SKM-1 treated with dmso at 0.1 percent for 144 hours (cell line): ENCODE measurements at regions not wholly inside any gene's neighbourhood (a gene's known extent, or its start where the extent isn't known, plus 50 kb on each side); places are given as distances from the start of the nearest gene placed in this dataset.
"Not testable (repeated sequence)": the region's sequence is repeated elsewhere in the genome, so short reads cannot be mapped to it uniquely, and the experiment has no call there.

Experiments used
- DNase-seq: peaks from one replicate; lab custom pipeline; 2025; ENCODE audit not compliant: unreplicated experiment; lab: John Stamatoyannopoulos, UW

DNA sequence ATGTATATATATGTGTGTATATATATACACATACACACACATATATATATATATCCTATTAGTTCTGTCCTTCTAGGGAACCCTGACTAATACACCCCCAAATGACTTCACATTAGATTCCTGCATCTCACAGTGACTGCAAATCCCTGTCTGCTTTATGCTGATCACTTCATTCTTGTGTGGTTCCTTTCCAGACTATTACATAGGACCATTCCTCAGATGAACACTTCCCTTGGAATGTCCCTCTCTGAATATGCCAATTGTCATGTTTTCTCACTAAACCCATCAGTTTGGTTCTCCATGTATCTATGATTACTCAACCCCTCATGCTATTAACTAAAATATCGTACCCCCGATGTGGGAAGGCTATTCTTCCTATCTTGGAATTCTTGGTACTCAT is 605.2 kb upstream of the NR3C2 start:
- no peak for DNase-seq

- DNase-seq = no peak
Observed at GRCh38 chr4:149045731-149046130, 603.5 kb upstream of the NR3C2 start.

DNA sequence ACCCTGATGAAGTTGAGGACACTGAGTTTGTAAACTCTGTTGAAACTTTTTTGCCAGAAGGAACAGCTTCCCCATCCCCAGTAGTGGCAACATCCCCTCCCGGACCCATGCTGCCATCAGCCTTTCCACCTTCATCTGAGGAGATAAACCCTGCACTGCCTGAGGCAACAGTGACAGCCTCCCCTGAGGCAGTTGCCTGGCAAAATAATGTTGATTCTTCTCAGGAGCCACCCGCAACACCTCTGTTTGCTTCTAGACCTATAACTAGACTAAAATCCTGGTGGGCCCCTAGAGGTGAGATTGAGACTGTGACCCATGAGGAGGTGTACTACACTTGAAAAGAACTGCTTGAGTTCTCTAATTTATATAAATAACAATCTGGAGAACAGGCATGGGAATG is 597.6 kb upstream of the NR3C2 start:
- DNase-seq = not testable (repeated sequence)

DNA sequence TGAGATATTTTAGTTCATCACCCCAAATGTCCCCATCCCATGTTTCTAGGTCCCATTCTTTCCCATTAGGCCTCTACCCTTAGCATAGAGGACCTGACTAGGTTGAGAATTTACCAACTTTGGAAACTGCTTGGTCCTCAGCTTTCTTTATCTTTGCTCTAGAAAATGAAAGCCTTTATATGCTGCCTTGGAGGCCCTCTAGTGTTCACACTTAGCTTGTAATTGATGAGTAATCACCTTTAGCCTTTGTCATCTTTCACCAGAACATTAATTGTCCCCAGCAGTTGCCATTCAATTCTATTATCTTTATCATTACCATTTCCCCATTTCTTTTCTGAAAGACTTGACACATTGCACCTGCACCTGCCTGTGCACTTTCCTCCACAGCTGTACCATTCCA is 589.2 kb upstream of the NR3C2 start:
- DNase-seq = peak; percentile 13

DNA sequence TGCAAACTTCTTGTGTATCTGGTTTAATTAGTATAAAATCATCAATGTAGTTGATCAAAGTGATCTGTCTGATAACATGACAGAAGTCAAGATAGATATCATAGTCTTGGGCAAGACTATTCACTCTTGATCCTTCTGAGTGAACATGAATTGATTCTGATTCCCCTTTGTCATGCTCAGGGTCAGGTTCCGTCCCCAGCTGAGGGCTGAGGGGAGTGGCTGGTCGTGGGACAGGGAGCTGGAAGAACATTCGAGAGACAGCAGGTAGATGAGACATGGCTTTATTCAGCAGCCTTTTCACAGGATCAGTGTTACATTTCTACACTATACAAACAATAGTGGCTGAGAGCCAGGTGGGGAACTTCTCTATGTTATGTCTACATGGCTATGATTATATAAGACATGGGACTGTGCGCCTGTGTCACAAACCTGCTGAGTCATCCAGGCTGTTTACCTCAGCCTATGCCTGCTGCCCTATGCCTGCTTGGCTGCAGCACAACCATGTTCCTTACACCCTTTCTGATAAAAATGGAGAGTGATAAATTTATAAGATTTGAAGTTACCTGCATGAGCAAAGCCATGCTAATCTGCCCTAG is 586.9 kb upstream of the NR3C2 start:
- no peak for DNase-seq

DNA sequence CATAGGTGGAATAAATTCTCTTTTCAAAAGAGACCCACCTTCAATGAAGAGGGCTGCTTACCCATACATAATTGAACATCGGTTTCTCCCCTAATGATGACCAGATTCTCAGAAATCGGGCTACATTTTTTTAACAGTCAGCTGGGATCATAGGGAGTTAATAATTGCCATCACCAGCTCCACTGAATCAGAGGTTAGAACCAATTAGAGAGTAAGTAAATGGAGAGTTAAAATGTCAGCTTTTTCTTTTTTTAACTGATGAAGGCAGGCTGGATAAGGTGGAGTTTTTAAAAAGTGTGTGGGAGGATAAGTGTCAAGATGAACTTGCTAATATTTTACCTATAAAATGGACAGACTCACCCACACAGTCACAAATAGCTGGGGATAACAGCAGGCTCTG is 584.5 kb upstream of the NR3C2 start:
- DNase-seq = no peak

DNA sequence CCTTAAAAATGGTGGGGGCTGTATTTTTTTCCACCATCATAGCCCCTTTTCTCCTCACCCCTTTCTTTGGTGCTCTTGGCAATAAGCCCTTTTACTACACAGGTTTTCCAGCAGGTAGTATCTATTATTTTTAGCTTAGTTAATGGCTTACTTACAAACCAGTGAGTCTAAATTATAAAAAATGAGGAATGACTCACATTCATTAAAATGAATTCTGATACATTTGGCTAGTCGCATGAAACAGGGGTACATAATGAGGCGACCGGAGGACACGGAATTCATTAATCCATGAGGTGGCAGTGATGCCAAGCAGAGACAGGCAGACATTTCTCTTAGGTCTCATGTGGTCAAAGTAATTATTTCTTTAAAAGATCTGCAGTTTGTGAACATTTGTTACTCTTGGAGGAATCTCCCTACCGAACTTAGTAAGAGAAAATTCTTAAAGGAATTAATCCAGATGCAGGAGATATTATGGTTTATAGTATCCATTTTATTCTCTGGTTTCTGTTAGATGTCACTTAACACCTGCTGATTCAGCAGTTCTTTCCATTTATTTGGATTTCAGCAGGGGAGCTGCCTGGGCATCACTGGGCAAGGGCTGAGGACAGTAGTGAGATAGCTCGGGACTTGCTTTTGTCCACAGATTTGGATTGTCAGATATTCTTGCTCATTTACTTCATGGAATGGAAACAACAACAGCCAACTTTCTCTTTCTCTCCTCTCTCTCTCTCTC is 575.0 kb upstream of the NR3C2 start:
- DNase-seq = no peak

- no peak for DNase-seq
Observed at GRCh38 chr4:149009223-149009622, 567.0 kb upstream of the NR3C2 start.

GRCh38 chr4:149008415-149009025 is 566.3 kb upstream of the NR3C2 start:
- DNase-seq = no peak

DNA sequence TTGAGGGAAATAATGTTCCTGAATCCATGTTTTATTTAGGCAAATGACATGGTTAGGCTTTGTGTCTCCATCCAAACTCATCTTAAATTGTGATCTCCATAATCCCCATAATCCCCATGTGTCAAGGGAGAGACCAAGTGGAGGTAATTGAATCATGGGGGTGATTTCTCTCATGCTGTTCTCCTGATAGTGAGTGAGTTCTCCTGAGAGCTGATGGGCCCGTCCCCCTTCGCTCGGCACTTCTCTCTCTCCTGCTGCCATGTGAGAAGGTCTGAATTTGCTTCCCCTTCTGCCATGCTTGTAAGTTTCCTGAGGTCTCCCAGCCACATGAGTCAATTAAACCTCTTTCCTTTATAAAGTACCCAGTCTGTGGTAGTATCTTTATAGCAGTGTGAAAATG is 563.0 kb upstream of the NR3C2 start:
- no peak for DNase-seq

DNA sequence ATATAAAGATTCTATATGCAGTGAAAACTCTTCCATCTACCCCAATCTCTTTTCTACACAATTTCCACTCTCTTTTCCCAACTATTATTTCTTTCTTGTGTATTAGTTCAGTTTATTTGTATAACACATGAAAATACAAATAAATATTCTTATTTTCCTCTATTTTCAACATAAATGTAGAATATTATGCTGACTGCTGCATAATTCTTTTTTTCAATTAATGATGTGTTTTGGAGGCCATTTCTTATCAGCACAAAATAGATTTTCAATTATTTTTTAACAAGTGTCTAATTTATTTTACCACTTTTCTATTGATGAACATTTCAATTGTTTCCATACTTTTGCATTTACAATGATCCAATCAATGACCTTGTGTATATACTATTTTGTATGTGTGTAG is 557.7 kb upstream of the NR3C2 start:
- no peak for DNase-seq

DNA sequence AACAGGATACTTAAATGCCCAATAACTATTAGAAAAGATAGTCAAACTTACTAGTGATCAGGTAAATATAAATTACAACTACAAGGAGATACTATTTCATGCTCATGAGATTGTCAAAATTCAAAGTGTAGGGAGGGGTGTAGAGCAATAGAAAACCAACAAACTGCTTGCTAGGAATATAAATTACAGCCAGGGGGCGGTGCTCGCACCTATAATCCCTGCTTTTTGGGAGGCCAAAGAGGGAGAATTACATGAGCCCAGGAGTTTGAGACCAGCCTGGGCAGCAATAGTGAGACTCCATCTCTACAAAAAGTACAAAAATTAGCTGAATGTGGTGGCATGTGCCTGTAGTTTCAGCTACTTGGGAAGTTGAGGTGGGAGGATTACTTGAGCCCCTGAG is 556.5 kb upstream of the NR3C2 start:
- DNase-seq = no peak

- DNase-seq = no peak
Observed at GRCh38 chr4:148986951-148987350, 544.7 kb upstream of the NR3C2 start.

DNA sequence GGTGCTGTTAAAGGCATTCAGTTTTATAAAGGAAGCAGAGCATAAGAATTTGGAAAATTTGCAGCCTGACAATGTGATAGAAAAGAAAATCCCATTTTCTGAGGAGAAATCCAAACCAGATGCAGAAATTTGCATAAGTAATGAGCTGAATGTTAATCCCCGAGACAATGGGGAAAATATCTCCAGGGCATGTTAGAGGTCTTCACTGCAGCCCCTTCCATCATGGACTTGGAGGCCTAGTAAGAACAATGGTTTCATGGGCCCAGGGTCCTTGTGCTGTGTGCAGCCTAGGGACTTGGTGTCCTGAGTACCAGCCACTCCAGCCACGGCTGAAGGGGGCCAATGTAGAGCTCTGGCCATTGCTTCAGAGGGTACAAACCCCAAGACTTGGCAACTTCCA is 542.7 kb upstream of the NR3C2 start:
- DNase-seq = no peak

- no peak for DNase-seq
Observed at GRCh38 chr4:148982200-148982599, 540.0 kb upstream of the NR3C2 start.

GRCh38 chr4:148980782-148981480 is 538.7 kb upstream of the NR3C2 start:
- DNase-seq = no peak

DNA sequence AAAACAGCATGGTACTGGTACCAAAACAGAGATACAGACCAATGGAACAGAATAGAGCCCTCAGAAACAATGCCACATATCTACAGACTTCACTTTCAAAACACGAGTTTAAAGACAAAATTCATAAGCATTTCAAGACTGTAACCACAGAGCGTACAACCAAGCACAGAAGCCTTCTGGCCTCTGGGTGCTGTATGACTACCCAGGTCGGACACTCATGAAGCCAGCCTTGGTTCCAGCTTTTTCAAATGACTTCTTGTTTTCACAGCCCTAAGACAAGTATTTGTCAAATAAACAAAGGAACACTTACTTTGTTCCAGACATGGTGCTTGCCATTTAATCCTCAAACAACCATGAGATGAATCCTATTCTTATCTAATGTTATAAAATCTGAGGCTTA is 536.1 kb upstream of the NR3C2 start:
- no peak for DNase-seq

DNA sequence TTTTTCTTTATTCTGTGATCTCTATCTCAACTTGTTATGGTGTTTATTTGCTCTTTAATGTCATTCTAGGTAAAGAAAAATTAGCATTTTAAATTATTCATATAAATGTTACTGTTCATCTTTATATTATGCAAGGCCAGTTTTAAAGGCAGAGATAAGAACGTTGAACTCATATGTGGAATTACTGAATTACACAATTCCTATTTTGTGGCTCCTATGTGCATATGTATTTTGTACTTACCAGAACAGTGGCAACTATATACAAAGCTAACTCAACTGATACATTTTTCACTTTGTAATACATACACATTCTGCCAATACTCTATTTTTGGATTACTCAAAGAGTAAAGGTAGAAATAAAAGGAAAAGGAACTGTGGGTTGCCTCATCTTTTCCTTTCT is 533.2 kb upstream of the NR3C2 start:
- DNase-seq = no peak

DNA sequence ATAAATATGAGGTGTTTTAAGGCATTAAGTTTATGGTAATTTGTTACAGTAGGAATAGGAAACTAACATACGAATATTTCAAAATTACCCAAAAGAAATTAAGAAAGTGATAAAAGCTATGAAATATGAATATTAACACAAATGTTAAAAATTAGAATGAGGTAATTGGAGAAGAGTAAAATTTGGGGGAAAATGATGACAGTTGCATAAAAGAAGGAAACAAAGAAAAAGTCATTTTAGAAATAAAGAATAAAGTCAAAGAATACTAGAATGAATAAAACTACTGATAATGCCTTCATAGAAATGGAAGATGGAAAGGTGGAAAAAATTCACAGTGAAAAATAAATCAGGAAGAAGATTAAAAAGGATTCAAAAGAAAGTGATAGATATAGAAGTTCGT is 522.9 kb upstream of the NR3C2 start:
- DNase-seq = no peak

DNA sequence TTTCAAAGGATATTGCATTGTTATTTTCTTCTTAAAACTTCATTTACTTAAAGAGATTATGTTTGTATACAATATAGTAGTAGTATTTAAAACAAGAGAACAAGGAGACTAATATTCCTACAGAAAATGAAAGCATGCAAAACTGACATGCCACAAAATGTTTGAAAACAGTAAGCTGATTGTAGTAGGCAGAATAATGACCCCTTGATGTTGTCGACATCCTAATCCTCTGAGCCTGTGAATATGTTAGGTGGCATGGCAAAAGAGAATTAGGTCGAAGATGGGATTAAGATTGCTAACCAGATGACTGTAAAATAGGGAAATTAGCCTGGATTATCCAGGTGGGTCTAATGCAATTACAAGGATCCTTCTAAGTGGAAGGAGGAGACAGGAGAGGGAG is 522.2 kb upstream of the NR3C2 start:
- DNase-seq = no peak

- DNase-seq = no peak
Observed at GRCh38 chr4:148962539-148963290, 520.5 kb upstream of the NR3C2 start.
